Right lobe of liver (tissue), 4 donors: ENCODE measurements at regions not wholly inside any gene's neighbourhood (a gene's known extent, or its start where the extent isn't known, plus 50 kb on each side); places are given as distances from the start of the nearest gene placed in this dataset.

Experiments
- POLR2A ChIP-seq: fragments of 450-650 bp; IDR thresholded peaks from one replicate; pipeline ENCODE4 v1.6.1; 2017; ENCODE audit warnings: antibody characterized with exemption, mild to moderate bottlenecking
- TF ChIP-seq, protein P1 (sequence below), 4 donors: fragments of 200-600 bp in 3 of 4; fragments of 450-650 bp in 1 of 4; IDR thresholded peaks; one replicate each; pipeline versions ENCODE4 v1.5.1 to v1.8.0; 2016 to 2022; ENCODE audit warnings: antibody characterized with exemption in 4 of 4, mild to moderate bottlenecking in 2 of 4
- donor health status: DM: no; HTN: no; CAD: no.
- donor health status: DM: no; HTN: no; CAD: no.
- donor health status: DM: no; HTN: yes; CAD: no.

DNA sequence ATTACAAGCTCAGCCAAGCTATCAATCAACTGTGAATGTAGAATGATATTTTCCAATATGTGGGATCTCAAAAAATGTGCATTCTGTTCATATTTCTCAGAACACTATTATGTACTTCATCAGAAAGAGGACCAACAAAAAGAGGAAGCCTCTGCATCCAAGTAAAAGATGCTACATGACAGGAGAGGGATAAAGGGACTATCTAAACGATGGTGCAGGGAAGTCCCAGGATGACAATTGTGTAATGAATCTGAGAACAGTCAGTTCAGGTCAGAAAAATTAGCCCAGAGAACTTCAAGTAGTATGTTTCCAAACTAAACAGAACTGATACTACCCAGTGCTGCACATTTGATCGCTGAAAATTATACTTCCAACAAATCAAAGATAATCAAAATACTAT lies 127.0 kb downstream of the ZNF330 start:
- TF ChIP-seq, protein P1, sequence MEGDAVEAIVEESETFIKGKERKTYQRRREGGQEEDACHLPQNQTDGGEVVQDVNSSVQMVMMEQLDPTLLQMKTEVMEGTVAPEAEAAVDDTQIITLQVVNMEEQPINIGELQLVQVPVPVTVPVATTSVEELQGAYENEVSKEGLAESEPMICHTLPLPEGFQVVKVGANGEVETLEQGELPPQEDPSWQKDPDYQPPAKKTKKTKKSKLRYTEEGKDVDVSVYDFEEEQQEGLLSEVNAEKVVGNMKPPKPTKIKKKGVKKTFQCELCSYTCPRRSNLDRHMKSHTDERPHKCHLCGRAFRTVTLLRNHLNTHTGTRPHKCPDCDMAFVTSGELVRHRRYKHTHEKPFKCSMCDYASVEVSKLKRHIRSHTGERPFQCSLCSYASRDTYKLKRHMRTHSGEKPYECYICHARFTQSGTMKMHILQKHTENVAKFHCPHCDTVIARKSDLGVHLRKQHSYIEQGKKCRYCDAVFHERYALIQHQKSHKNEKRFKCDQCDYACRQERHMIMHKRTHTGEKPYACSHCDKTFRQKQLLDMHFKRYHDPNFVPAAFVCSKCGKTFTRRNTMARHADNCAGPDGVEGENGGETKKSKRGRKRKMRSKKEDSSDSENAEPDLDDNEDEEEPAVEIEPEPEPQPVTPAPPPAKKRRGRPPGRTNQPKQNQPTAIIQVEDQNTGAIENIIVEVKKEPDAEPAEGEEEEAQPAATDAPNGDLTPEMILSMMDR (IDR thresholded peaks at IDR 0.05), result no peak
- no peak for TF ChIP-seq POLR2A
